ENCODE measurements at regions not wholly inside any gene's neighbourhood (a gene's known extent, or its start where the extent isn't known, plus 50 kb on each side); places are given as distances from the start of the nearest gene placed in this dataset.
A peak's percentile ranks its signal among the peaks of the same experiment; 100 is the strongest.

DNA sequence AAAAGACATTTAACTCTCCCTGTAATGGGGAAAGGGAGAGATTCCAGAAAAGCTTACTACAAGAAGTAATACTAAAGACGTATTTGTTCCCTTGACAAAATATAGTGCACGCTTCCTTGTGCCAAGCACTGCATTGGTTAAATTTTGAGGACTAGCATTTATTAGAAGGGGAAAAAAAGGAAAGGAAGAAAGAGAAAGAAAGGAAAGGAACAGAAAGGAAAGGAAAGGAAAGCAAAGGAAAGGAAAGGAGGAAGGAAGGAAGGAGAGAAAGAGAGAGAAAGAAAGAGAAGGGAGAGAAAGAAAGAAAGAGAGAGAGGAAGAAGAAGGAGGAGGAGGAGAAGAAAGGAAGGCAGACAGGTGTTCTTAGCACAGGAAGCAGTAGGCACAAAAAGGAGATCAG lies 110.1 kb upstream of the CDH6 start:
- Histone ChIP-seq H3K79me2 (replicated peaks; ENCODE audit: insufficient read depth) (no peaks in the 10 kb centered on the region), H2AFZ (0 out of 2 replicates have a peak overlapping the region, but pooled peaks have one; percentile 60), H3K27me3 (ENCODE audit: insufficient read depth) (no peaks in the 10 kb centered on the region), H4K20me1 (replicated peaks; ENCODE audit: insufficient read depth) (no peaks in the 10 kb centered on the region), H3K4me2 (no peak overlapping the region), H3K27ac (ENCODE audit: low read depth) (no peak overlapping the region), H3K36me3 (ENCODE audit: insufficient read depth) (no peaks in the 10 kb centered on the region), H3K9me2 (ENCODE audit: insufficient read depth) (no peaks in the 10 kb centered on the region), H3F3A (replicated peaks; ENCODE audit: low read depth) (no peaks in the 10 kb centered on the region), H3K4me1 (ENCODE audit: insufficient read depth) (no peaks in the 10 kb centered on the region), H3K4me3 (no peak overlapping the region)
- DNase-seq (ENCODE audit: low spot score) (no peak), ATAC-seq (no peak)
- no peak for TF ChIP-seq ZNF331 (CRISPR knock-in tag; IDR thresholded peaks at IDR 0.05; ENCODE audit: low read depth)
- no peak for TF ChIP-seq EZH2phosphoT487 (IDR thresholded peaks at IDR 0.05; ENCODE audit: unreplicated experiment)
- no peak for TF ChIP-seq EZH2 (IDR thresholded peaks at IDR 0.05; ENCODE audit: low read depth, unreplicated experiment)
- TF ChIP-seq, protein P1, sequence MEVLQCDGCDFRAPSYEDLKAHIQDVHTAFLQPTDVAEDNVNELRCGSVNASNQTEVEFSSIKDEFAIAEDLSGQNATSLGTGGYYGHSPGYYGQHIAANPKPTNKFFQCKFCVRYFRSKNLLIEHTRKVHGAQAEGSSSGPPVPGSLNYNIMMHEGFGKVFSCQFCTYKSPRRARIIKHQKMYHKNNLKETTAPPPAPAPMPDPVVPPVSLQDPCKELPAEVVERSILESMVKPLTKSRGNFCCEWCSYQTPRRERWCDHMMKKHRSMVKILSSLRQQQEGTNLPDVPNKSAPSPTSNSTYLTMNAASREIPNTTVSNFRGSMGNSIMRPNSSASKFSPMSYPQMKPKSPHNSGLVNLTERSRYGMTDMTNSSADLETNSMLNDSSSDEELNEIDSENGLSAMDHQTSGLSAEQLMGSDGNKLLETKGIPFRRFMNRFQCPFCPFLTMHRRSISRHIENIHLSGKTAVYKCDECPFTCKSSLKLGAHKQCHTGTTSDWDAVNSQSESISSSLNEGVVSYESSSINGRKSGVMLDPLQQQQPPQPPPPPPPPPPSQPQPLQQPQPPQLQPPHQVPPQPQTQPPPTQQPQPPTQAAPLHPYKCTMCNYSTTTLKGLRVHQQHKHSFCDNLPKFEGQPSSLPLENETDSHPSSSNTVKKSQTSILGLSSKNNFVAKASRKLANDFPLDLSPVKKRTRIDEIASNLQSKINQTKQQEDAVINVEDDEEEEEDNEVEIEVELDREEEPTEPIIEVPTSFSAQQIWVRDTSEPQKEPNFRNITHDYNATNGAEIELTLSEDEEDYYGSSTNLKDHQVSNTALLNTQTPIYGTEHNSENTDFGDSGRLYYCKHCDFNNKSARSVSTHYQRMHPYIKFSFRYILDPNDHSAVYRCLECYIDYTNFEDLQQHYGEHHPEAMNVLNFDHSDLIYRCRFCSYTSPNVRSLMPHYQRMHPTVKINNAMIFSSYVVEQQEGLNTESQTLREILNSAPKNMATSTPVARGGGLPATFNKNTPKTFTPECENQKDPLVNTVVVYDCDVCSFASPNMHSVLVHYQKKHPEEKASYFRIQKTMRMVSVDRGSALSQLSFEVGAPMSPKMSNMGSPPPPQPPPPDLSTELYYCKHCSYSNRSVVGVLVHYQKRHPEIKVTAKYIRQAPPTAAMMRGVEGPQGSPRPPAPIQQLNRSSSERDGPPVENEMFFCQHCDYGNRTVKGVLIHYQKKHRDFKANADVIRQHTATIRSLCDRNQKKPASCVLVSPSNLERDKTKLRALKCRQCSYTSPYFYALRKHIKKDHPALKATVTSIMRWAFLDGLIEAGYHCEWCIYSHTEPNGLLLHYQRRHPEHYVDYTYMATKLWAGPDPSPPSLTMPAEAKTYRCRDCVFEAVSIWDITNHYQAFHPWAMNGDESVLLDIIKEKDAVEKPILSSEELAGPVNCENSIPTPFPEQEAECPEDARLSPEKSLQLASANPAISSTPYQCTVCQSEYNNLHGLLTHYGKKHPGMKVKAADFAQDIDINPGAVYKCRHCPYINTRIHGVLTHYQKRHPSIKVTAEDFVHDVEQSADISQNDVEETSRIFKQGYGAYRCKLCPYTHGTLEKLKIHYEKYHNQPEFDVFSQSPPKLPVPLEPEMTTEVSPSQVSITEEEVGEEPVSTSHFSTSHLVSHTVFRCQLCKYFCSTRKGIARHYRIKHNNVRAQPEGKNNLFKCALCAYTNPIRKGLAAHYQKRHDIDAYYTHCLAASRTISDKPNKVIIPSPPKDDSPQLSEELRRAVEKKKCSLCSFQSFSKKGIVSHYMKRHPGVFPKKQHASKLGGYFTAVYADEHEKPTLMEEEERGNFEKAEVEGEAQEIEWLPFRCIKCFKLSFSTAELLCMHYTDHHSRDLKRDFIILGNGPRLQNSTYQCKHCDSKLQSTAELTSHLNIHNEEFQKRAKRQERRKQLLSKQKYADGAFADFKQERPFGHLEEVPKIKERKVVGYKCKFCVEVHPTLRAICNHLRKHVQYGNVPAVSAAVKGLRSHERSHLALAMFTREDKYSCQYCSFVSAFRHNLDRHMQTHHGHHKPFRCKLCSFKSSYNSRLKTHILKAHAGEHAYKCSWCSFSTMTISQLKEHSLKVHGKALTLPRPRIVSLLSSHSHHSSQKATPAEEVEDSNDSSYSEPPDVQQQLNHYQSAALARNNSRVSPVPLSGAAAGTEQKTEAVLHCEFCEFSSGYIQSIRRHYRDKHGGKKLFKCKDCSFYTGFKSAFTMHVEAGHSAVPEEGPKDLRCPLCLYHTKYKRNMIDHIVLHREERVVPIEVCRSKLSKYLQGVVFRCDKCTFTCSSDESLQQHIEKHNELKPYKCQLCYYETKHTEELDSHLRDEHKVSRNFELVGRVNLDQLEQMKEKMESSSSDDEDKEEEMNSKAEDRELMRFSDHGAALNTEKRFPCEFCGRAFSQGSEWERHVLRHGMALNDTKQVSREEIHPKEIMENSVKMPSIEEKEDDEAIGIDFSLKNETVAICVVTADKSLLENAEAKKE (CRISPR knock-in tag; IDR thresholded peaks at IDR 0.05): no peak
- TF ChIP-seq STAT1 (IDR thresholded peaks at IDR 0.05; ENCODE audit: unreplicated experiment): no peak
- TF ChIP-seq JUNB (IDR thresholded peaks at IDR 0.05; ENCODE audit: unreplicated experiment): no peak
- TF ChIP-seq POLR2AphosphoS5 (IDR thresholded peaks at IDR 0.05; ENCODE audit: low read depth): no peak
- TF ChIP-seq NANOG (IDR thresholded peaks at IDR 0.05; ENCODE audit: borderline replicate concordance): no peak
- TF ChIP-seq CREB1 (CRISPR knock-in tag; IDR thresholded peaks at IDR 0.05; ENCODE audit: low read depth): no peak
- TF ChIP-seq, protein P2, sequence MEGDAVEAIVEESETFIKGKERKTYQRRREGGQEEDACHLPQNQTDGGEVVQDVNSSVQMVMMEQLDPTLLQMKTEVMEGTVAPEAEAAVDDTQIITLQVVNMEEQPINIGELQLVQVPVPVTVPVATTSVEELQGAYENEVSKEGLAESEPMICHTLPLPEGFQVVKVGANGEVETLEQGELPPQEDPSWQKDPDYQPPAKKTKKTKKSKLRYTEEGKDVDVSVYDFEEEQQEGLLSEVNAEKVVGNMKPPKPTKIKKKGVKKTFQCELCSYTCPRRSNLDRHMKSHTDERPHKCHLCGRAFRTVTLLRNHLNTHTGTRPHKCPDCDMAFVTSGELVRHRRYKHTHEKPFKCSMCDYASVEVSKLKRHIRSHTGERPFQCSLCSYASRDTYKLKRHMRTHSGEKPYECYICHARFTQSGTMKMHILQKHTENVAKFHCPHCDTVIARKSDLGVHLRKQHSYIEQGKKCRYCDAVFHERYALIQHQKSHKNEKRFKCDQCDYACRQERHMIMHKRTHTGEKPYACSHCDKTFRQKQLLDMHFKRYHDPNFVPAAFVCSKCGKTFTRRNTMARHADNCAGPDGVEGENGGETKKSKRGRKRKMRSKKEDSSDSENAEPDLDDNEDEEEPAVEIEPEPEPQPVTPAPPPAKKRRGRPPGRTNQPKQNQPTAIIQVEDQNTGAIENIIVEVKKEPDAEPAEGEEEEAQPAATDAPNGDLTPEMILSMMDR (conservative IDR thresholded peaks at IDR 0.05; ENCODE audit: low read depth in 2 of 2): no peak
- no peak for TF ChIP-seq ZNF114 (CRISPR knock-in tag; IDR thresholded peaks at IDR 0.05)
- TF ChIP-seq, protein P3, sequence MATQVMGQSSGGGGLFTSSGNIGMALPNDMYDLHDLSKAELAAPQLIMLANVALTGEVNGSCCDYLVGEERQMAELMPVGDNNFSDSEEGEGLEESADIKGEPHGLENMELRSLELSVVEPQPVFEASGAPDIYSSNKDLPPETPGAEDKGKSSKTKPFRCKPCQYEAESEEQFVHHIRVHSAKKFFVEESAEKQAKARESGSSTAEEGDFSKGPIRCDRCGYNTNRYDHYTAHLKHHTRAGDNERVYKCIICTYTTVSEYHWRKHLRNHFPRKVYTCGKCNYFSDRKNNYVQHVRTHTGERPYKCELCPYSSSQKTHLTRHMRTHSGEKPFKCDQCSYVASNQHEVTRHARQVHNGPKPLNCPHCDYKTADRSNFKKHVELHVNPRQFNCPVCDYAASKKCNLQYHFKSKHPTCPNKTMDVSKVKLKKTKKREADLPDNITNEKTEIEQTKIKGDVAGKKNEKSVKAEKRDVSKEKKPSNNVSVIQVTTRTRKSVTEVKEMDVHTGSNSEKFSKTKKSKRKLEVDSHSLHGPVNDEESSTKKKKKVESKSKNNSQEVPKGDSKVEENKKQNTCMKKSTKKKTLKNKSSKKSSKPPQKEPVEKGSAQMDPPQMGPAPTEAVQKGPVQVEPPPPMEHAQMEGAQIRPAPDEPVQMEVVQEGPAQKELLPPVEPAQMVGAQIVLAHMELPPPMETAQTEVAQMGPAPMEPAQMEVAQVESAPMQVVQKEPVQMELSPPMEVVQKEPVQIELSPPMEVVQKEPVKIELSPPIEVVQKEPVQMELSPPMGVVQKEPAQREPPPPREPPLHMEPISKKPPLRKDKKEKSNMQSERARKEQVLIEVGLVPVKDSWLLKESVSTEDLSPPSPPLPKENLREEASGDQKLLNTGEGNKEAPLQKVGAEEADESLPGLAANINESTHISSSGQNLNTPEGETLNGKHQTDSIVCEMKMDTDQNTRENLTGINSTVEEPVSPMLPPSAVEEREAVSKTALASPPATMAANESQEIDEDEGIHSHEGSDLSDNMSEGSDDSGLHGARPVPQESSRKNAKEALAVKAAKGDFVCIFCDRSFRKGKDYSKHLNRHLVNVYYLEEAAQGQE (IDR thresholded peaks at IDR 0.05; ENCODE audit: unreplicated experiment): no peak
- TF ChIP-seq, protein P4, sequence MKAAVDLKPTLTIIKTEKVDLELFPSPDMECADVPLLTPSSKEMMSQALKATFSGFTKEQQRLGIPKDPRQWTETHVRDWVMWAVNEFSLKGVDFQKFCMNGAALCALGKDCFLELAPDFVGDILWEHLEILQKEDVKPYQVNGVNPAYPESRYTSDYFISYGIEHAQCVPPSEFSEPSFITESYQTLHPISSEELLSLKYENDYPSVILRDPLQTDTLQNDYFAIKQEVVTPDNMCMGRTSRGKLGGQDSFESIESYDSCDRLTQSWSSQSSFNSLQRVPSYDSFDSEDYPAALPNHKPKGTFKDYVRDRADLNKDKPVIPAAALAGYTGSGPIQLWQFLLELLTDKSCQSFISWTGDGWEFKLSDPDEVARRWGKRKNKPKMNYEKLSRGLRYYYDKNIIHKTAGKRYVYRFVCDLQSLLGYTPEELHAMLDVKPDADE (IDR thresholded peaks at IDR 0.05): no peak
- no peaks in the 10 kb centered on the region for H3K9me3 Mint-ChIP-seq
- H3K27me3 Mint-ChIP-seq (ENCODE audit: insufficient read depth, low read depth, poor library complexity): no peaks in the 10 kb centered on the region
- no peaks in the 10 kb centered on the region for H3K36me3 Mint-ChIP-seq (ENCODE audit: low read depth)
- no peak overlapping the region for H3K4me3 Mint-ChIP-seq
- no peak overlapping the region for H3K27ac Mint-ChIP-seq
- peaks cover 6% of the 10 kb centered on the region for H3K4me1 Mint-ChIP-seq

Data from GM23338 (cell line).